Astrocyte (in vitro differentiated cells and primary cell): ENCODE measurements at regions not wholly inside any gene's neighbourhood (a gene's known extent, or its start where the extent isn't known, plus 50 kb on each side); places are given as distances from the start of the nearest gene placed in this dataset.

Experiments
- EZH2 ChIP-seq: IDR thresholded peaks from 2 replicates; pipeline ENCODE4 v1.6.1; 2012; ENCODE audit warnings: mild to moderate bottlenecking, low read length, inconsistent platforms; ENCODE audit not compliant: insufficient read depth
- TF ChIP-seq, protein P1 (sequence below): IDR thresholded peaks from 2 replicates; pipeline ENCODE4 v1.5.1; 2011; ENCODE audit warnings: low read depth, mild to moderate bottlenecking, inconsistent platforms, low read length, moderate library complexity; ENCODE audit not compliant: insufficient read depth

GRCh38 chr14:94942601-94943000 lies 172.7 kb upstream of the GSC start:
- TF ChIP-seq, protein P1, sequence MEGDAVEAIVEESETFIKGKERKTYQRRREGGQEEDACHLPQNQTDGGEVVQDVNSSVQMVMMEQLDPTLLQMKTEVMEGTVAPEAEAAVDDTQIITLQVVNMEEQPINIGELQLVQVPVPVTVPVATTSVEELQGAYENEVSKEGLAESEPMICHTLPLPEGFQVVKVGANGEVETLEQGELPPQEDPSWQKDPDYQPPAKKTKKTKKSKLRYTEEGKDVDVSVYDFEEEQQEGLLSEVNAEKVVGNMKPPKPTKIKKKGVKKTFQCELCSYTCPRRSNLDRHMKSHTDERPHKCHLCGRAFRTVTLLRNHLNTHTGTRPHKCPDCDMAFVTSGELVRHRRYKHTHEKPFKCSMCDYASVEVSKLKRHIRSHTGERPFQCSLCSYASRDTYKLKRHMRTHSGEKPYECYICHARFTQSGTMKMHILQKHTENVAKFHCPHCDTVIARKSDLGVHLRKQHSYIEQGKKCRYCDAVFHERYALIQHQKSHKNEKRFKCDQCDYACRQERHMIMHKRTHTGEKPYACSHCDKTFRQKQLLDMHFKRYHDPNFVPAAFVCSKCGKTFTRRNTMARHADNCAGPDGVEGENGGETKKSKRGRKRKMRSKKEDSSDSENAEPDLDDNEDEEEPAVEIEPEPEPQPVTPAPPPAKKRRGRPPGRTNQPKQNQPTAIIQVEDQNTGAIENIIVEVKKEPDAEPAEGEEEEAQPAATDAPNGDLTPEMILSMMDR = no peak
- TF ChIP-seq EZH2 = no peak
